Hepatocyte (in vitro differentiated cells): ENCODE measurements at regions not wholly inside any gene's neighbourhood (a gene's known extent, or its start where the extent isn't known, plus 50 kb on each side); places are given as distances from the start of the nearest gene placed in this dataset.
"Not testable (repeated sequence)": the region's sequence is repeated elsewhere in the genome, so short reads cannot be mapped to it uniquely, and the experiment has no call there.

Experiments
- DNase-seq: peaks from one replicate; pipeline ENCODE4 v3.0.0-alpha.2; 2016; ENCODE audit warnings: low spot score
- H2AFZ ChIP-seq: fragments of 200-600 bp; sonication (generic); 2 replicates; pipeline ENCODE4 v1.6.0; 2016; ENCODE audit warnings: antibody characterized with exemption, mild to moderate bottlenecking
- H3K27ac ChIP-seq: fragments of 200-600 bp; sonication (generic); 2 replicates; pipeline ENCODE4 v1.5.1; 2016; ENCODE audit warnings: mild to moderate bottlenecking
- H3K27me3 ChIP-seq: fragments of 200-600 bp; sonication (generic); 2 replicates; pipeline ENCODE4 v1.6.1; 2016
- H3K36me3 ChIP-seq: fragments of 200-600 bp; sonication (generic); replicated peaks from 2 replicates; pipeline ENCODE4 v1.5.1; 2016; ENCODE audit warnings: low read depth; ENCODE audit not compliant: insufficient read depth
- H3K4me1 ChIP-seq: fragments of 200-600 bp; sonication (generic); 2 replicates; pipeline ENCODE4 v1.5.1; 2016; ENCODE audit warnings: mild to moderate bottlenecking, moderate library complexity; ENCODE audit not compliant: insufficient read depth
- H3K4me2 ChIP-seq: fragments of 200-600 bp; sonication (generic); 2 replicates; pipeline ENCODE4 v1.6.0; 2016
- H3K4me3 ChIP-seq: fragments of 200-600 bp; sonication (generic); 2 replicates; pipeline ENCODE4 v1.5.1; 2016; ENCODE audit warnings: mild to moderate bottlenecking
- H3K79me2 ChIP-seq: fragments of 200-600 bp; sonication (generic); 2 replicates; pipeline ENCODE4 v1.6.0; 2017; ENCODE audit warnings: mild to moderate bottlenecking
- H3K9me2 ChIP-seq: fragments of 200-600 bp; sonication (generic); replicated peaks from 2 replicates; pipeline ENCODE4 v1.6.0; 2017; ENCODE audit warnings: mild to moderate bottlenecking; ENCODE audit not compliant: insufficient read depth
- H3K9me3 ChIP-seq: fragments of 200-600 bp; sonication (generic); 2 replicates; pipeline ENCODE4 v1.5.1; 2016; ENCODE audit warnings: low read depth, mild to moderate bottlenecking
- H4K20me1 ChIP-seq: fragments of 200-600 bp; sonication (generic); 2 replicates; pipeline ENCODE4 v1.6.0; 2016; ENCODE audit warnings: mild to moderate bottlenecking; ENCODE audit not compliant: insufficient read depth, poor library complexity, severe bottlenecking
- EZH2 ChIP-seq: fragments of 200-600 bp; sonication (generic); IDR thresholded peaks from 2 replicates; pipeline ENCODE4 v1.6.1; 2016; ENCODE audit warnings: antibody characterized with exemption, mild to moderate bottlenecking, borderline replicate concordance
- EZH2phosphoT487 ChIP-seq: fragments of 200-600 bp; sonication (generic); IDR thresholded peaks from one replicate; pipeline ENCODE4 v1.6.1; 2018; ENCODE audit warnings: antibody characterized with exemption, mild to moderate bottlenecking, low read depth, moderate library complexity; ENCODE audit not compliant: unreplicated experiment, severe bottlenecking
- WGBS: methylation state at CpG from one replicate; pipeline ENCODE4 v1.1.6; 2016; ENCODE audit warnings: low lambda C conversion rate; ENCODE audit errors: missing lambda C conversion rate; 5-methylcytosine and 5-hydroxymethylcytosine counted together
- TF ChIP-seq, protein P1 (sequence below): fragments of 200-600 bp; sonication (generic); IDR thresholded peaks from 2 replicates; pipeline ENCODE4 v1.5.1; 2016; ENCODE audit warnings: antibody characterized with exemption, mild to moderate bottlenecking; ENCODE audit not compliant: poor library complexity

DNA sequence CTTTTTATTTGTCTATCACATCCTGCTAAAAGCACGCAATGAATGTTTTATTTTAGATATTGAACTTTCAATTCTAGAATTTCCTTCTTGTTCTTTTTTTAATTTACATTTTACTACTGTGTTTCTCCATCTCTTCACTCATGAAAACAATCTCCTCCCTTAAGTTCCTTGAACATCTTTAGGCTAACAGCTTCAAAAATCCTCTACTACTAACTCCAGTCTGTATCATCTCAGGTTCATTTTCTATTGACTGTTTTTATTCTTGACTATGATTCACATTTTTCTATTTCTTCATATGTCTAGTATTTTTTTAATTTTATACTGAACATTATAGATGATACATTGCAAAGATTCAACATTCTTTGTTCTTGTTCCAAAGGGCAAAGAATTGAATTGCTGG is 79.2 kb upstream of the NCK2 start:
- Histone ChIP-seq H3K4me1 (no peaks in the 10 kb centered on the region), H3K36me3 (no peaks in the 10 kb centered on the region), H4K20me1 (no peaks in the 10 kb centered on the region), H3K9me2 (no peaks in the 10 kb centered on the region), H3K27ac (no peak overlapping the region), H3K79me2 (no peaks in the 10 kb centered on the region), H3K4me2 (no peak overlapping the region), H3K27me3 (no peaks in the 10 kb centered on the region), H2AFZ (no peak overlapping the region), H3K9me3 (peaks cover 6% of the 10 kb centered on the region), H3K4me3 (no peak overlapping the region)
- no peak for DNase-seq
- no peak for TF ChIP-seq EZH2
- no peak for TF ChIP-seq EZH2phosphoT487
- 94% methylated on average over 1 of the region's 1 CpG for WGBS

DNA sequence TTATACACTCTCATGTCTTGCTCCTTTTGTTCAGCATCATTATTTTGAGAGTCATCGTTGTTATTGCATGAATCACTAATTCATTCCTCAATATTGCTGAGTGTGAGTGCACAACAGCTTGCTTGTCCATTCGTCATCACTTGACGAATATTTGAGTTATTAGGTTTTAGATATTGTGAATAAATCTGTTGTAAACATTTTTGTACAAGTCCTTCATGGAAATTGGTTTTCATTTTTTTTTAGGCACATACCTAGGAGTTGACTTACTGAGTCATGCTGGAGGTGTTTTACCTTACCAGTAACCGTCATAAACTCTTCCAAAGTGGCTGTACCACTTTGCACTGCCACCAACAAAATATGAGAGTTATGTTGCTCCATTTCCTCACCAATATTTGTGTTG is 84.2 kb upstream of the NCK2 start:
- H3K4me1 ChIP-seq = no peaks in the 10 kb centered on the region
- no peak overlapping the region for H3K27ac ChIP-seq
- peaks cover 6% of the 10 kb centered on the region for H3K9me3 ChIP-seq
- H4K20me1 ChIP-seq = no peaks in the 10 kb centered on the region
- no peak for DNase-seq
- no peaks in the 10 kb centered on the region for H3K9me2 ChIP-seq
- TF ChIP-seq, protein P1, sequence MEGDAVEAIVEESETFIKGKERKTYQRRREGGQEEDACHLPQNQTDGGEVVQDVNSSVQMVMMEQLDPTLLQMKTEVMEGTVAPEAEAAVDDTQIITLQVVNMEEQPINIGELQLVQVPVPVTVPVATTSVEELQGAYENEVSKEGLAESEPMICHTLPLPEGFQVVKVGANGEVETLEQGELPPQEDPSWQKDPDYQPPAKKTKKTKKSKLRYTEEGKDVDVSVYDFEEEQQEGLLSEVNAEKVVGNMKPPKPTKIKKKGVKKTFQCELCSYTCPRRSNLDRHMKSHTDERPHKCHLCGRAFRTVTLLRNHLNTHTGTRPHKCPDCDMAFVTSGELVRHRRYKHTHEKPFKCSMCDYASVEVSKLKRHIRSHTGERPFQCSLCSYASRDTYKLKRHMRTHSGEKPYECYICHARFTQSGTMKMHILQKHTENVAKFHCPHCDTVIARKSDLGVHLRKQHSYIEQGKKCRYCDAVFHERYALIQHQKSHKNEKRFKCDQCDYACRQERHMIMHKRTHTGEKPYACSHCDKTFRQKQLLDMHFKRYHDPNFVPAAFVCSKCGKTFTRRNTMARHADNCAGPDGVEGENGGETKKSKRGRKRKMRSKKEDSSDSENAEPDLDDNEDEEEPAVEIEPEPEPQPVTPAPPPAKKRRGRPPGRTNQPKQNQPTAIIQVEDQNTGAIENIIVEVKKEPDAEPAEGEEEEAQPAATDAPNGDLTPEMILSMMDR = no peak
- no peak for TF ChIP-seq EZH2phosphoT487
- TF ChIP-seq EZH2 = no peak
- no peak overlapping the region for H3K4me3 ChIP-seq
- no peak overlapping the region for H3K4me2 ChIP-seq
- H3K36me3 ChIP-seq = no peaks in the 10 kb centered on the region
- WGBS = 91% methylated on average over 4 of the region's 4 CpGs
- no peak overlapping the region for H2AFZ ChIP-seq
- no peaks in the 10 kb centered on the region for H3K27me3 ChIP-seq
- no peaks in the 10 kb centered on the region for H3K79me2 ChIP-seq

DNA sequence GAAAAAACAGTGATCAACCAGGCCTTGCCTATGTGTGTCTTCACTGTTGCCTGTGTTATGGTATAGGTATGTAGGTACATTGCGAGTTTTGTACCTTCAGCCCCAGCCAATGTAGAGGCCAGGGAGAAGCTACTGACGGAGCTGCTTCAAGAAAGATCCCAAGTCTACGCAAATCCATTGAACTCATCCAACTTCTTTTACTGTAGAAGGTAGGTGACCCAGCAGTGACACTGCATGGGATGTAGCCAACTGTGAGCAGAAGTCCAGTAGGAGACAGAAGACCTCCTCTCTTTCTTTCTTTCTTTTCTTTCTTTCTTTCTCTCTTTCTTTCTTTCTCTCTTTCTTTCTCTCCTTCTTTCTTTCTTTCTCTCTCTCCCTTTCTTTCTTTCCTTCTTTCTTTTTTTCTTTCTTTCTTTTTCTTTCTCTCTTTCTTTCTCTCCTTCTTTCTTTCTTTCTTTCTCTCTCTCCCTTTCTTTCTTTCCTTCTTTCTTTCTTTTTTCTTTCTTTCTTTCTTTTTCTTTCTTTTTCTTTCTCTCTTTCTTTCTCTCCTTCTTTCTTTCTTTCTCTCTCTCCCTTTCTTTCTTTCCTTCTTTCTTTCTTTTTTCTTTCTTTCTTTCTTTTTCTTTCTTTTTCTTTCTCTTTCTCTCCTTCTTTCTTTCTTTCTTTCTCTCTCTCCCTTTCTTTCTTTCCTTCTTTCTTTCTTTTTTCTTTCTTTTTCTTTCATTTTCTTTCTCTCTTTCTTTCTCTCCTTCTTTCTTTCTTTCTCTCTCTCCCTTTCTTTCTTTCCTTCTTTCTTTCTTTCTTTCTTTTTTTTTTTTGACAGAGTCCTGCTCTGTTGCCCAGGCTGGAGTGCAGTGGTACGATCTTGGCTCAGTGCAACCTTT is 88.7 kb upstream of the NCK2 start:
- not testable (repeated sequence) for H3K9me3 ChIP-seq, H2AFZ ChIP-seq, H4K20me1 ChIP-seq, H3K4me3 ChIP-seq, H3K4me1 ChIP-seq, H3K79me2 ChIP-seq, H3K27ac ChIP-seq, H3K4me2 ChIP-seq, H3K36me3 ChIP-seq, H3K9me2 ChIP-seq, DNase-seq, H3K27me3 ChIP-seq
- 97% methylated on average over 4 of the region's 4 CpGs for WGBS

DNA sequence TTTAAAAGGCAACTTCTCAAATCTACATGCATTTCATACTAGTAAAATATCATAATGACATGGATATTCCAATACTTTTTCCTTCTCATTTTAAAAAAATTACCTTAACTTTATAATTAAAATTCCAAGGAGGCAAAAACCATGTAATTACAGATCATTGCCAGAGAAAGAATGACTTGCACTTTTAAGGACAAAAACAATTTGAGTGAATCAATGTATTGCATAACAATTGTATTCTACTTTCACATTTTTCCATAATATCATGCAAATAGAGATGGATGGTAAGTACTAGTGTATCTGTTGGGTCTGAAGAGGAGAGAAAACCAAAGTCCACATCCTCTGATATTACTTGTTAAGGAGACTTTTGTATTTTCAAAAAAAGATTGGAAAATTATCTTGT is 89.5 kb upstream of the NCK2 start:
- Histone ChIP-seq H3K4me2 (no peak overlapping the region), H3K79me2 (no peaks in the 10 kb centered on the region), H3K27me3 (no peaks in the 10 kb centered on the region), H3K27ac (no peak overlapping the region), H2AFZ (no peak overlapping the region), H3K4me3 (no peak overlapping the region), H4K20me1 (no peaks in the 10 kb centered on the region), H3K4me1 (no peaks in the 10 kb centered on the region), H3K9me3 (no peaks in the 10 kb centered on the region), H3K9me2 (no peaks in the 10 kb centered on the region), H3K36me3 (no peaks in the 10 kb centered on the region)
- DNase-seq = no peak
- no peak for TF ChIP-seq EZH2phosphoT487
- TF ChIP-seq EZH2 = no peak

DNA sequence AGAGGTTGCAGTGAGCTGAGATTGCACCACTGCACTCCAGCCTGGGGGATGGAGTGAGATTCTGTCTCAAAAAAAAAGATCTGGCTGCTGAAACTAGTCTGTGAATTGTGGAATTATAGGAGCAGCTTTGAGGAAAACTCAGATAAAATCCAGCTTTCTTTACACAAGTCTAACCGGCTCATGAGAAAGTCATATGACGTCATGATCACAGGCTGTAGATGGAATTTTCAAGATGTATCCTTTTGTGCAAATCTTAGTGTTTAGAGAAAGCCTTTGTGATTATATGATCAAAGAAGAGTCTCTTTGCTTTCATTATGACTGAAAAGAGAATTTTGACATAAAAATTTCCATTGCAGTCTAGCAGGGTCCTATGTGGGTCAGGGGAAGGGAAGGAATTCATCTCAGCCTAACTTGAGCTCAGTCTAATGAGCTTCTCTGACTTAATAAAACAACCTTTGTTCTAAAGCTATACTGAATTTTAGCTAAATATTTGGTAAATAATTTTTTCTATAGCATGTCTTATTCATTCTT is 90.2 kb upstream of the NCK2 start:
- 81% methylated on average over 2 of the region's 2 CpGs for WGBS
- no peak for TF ChIP-seq EZH2
- no peak for TF ChIP-seq EZH2phosphoT487
- TF ChIP-seq, protein P1 = no peak
- H3K27me3 ChIP-seq = no peaks in the 10 kb centered on the region
- no peaks in the 10 kb centered on the region for H3K36me3 ChIP-seq
- no peak overlapping the region for H3K27ac ChIP-seq
- H3K4me1 ChIP-seq = no peaks in the 10 kb centered on the region
- no peak overlapping the region for H2AFZ ChIP-seq
- H4K20me1 ChIP-seq = no peaks in the 10 kb centered on the region
- no peak overlapping the region for H3K4me2 ChIP-seq
- no peak for DNase-seq
- no peaks in the 10 kb centered on the region for H3K9me3 ChIP-seq
- H3K9me2 ChIP-seq = no peaks in the 10 kb centered on the region
- no peak overlapping the region for H3K4me3 ChIP-seq
- H3K79me2 ChIP-seq = no peaks in the 10 kb centered on the region
